Pancreas (tissue), 10 donors: ENCODE measurements at regions not wholly inside any gene's neighbourhood (a gene's known extent, or its start where the extent isn't known, plus 50 kb on each side); places are given as distances from the start of the nearest gene placed in this dataset.

ENCODE experiments used
- ATAC-seq, 4 donors: fragments of 200-7000 bp; cut with Tn5 transposase; one replicate each; pipeline versions ENCODE4 v1.8.0 to v1.9.1; 2020; ENCODE audit warnings: mild to moderate bottlenecking in 4 of 4, moderate library complexity in 4 of 4
- DNase-seq, 6 donors: peaks; one replicate each; pipeline ENCODE4 v3.0.0-alpha.2; 2020
- FAIRE-seq: peaks from 2 replicates; lab custom pipeline; 2012; peaks lifted over from hg19 to GRCh38; lab: Jason Lieb, UNC
- H3K27ac ChIP-seq, 4 donors: fragments of 200-600 bp; sonication (generic); 1 replicate in 3 of 4; 2 replicates in 1 of 4; pipeline versions ENCODE4 v1.5.0 to v1.8.0; 2020
- H3K27me3 ChIP-seq, 4 donors: fragments of 200-600 bp; one replicate each; pipeline ENCODE4 v1.8.0; 2021
- H3K36me3 ChIP-seq, 3 donors: fragments of 200-600 bp; sonication (generic) in 1 of 3; one replicate each; pipeline versions ENCODE4 v1.5.0 to v1.8.0; 2020 to 2021
- H3K4me1 ChIP-seq, 3 donors: fragments of 200-600 bp; one replicate each; pipeline ENCODE4 v1.8.0; 2021
- H3K4me3 ChIP-seq, 4 donors: fragments of 200-600 bp; sonication (generic) in 2 of 4; one replicate each; pipeline versions ENCODE4 v1.5.0 to v1.8.0; 2020 to 2021
- H3K9me3 ChIP-seq, 4 donors: fragments of 200-600 bp; one replicate each; pipeline ENCODE4 v1.8.0; 2021
- WGBS, 2 donors: extraction: QIAGEN DNeasy Blood & Tissue Kit; methylation state at CpG; one replicate each; pipeline ENCODE4 v1.1.7; 2013; 5-methylcytosine and 5-hydroxymethylcytosine counted together
- intact Hi-C, 3 donors: fragments of 100-400 bp; cut with DNase I; formaldehyde crosslinking; loops; one replicate each; pipeline versions ENCODE4 v1.11.1 to v1.14.2; 2022
- TF ChIP-seq, protein P1 (sequence below), 4 donors: fragments of 200-600 bp; sonication (generic) in 3 of 4; IDR thresholded peaks; one replicate each; pipeline versions ENCODE4 v1.5.0 to v1.8.0; 2021; ENCODE audit warnings: antibody characterized with exemption in 4 of 4
- donor health status: healthy with polysubstance abuse.
- donor health status: DM: no; HTN: no; CAD: no; lungs with moderate emphysema.
- donor health status: DM: no; HTN: no; CAD: no.
- donor health status: control.
- donor health status: control.
- donor health status: Bipolar disorder and iron deficiency.
- donor health status: DM: yes; HTN: yes; CAD: no.
- donor health status: DM: no; HTN: no; CAD: no.
- donor health status: DM: no; HTN: no; CAD: no.
- donor health status: DM: yes; HTN: yes; CAD: no.

DNA sequence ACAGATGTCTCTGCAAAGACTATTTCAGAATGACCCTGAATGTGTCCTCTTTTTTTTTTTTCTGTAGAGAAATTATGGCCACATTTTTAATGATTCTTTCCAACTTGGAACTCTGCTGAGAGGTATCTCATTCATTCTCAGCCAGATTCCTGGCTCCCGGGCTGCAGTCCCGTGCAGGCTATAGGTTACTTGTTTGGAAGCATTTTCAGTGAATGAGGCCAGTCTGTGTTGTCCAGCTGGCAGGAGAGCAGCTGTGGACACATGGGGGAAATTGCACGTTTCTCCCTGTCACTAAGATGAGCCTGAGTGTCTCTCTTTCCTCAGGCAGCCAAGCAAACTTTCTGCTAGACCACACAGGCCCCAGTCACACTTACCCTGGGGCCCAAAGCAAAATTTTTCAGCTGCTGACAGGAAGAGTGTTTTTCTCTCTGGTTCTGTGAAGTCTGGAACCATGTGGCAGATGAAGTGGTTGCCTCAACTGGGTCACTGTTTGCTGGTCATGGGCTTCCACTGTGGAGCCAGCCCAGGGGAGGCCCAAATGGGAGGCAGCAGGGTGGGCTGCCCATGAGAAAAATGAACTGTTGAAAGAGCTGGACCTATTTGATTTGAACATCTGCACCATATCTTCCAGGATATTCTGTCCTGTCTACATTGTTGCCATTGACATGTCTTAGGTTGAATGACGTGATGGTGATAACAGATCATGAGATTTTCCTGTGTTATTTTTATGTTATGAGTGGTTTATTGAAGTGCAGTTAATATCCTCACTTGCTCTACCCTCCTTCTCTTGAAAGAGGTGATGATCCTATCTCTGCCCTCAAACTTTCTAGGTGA lies 431.2 kb downstream of the LPIN1 start:
- H3K27ac ChIP-seq: no peak overlapping the region
- FAIRE-seq (no peak), ATAC-seq (peak in 3 of 4 donors; percentile 35 to 50 (median 49)), DNase-seq (no peak)
- H3K9me3 ChIP-seq: no peaks in the 10 kb centered on the region
- H3K36me3 ChIP-seq: no peaks in the 10 kb centered on the region
- peaks cover 0 to 3% (median 0%) of the 10 kb centered on the region in 3 donors for H3K4me1 ChIP-seq
- intact Hi-C loops: no loop called here
- TF ChIP-seq, protein P1, sequence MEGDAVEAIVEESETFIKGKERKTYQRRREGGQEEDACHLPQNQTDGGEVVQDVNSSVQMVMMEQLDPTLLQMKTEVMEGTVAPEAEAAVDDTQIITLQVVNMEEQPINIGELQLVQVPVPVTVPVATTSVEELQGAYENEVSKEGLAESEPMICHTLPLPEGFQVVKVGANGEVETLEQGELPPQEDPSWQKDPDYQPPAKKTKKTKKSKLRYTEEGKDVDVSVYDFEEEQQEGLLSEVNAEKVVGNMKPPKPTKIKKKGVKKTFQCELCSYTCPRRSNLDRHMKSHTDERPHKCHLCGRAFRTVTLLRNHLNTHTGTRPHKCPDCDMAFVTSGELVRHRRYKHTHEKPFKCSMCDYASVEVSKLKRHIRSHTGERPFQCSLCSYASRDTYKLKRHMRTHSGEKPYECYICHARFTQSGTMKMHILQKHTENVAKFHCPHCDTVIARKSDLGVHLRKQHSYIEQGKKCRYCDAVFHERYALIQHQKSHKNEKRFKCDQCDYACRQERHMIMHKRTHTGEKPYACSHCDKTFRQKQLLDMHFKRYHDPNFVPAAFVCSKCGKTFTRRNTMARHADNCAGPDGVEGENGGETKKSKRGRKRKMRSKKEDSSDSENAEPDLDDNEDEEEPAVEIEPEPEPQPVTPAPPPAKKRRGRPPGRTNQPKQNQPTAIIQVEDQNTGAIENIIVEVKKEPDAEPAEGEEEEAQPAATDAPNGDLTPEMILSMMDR (IDR thresholded peaks at IDR 0.05): no peak
- 38 to 39% methylated on average over 4 of the region's 4 CpGs for WGBS, 2 donors
- H3K27me3 ChIP-seq: no peaks in the 10 kb centered on the region
- H3K4me3 ChIP-seq: no peak overlapping the region

DNA sequence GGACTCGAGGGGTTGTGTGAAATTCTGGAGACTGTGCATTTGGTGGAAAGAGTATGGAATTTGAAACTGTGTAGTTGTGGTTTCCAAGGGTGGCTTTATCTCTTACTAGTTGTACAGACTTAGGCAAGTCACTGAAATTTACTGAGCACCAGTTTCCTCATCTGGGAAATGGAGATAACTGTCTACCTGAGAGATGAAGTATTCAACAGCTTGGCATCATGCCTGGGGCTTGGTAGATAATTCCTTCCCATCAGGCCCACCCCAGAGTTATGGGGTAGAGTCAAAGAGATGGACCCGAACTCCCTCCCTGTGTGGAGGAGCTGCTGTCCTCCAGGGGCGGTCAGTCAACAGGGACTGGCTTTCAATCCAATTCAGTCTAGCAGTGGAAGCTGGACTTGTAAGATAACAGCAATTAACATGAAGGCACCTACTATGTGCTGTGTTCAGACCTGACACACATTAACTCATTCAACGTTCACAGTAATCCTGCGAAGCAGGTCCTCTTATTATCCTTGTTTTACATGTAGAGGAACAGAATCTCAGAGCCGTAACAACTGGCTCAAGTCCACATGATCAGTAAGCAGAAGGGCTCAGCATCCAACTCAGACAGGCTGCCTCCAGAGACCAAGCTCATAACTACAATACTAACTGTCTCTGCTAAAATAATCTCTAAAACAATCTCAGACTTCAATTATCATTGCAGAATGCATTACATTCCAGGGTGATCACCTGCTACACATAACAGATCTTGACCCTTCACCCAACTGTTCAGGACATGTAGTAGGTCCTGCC lies 432.1 kb downstream of the LPIN1 start:
- Histone ChIP-seq H3K9me3 (no peaks in the 10 kb centered on the region), H3K27ac (no peak overlapping the region), H3K4me3 (no peak overlapping the region), H3K36me3 (no peaks in the 10 kb centered on the region), H3K27me3 (no peaks in the 10 kb centered on the region), H3K4me1 (peaks cover 0 to 3% (median 0%) of the 10 kb centered on the region in 3 donors)
- FAIRE-seq: no peak
- 92 to 93% methylated on average over 6 of the region's 6 CpGs for WGBS, 2 donors
- no peak for ATAC-seq
- intact Hi-C loops: no loop called here
- DNase-seq: no peak
- TF ChIP-seq, protein P1 (IDR thresholded peaks at IDR 0.05): no peak

DNA sequence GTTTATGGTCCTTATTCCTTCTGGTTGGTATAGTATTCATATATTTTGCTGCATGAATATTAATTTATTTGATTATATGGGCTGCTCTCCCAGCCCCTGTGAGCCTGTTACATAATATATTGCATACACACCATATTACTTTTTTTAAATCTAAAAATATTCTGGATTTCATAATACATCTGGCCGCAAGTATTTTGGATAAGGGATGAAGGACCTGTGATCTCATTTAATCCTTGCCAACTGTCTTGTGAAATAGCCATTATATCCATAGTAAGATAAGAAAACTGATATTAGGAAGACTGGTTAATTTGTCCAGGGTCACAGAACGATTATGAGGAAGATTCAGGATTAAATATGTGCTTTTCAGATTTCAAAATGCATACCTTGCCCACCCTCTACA lies 433.6 kb downstream of the LPIN1 start:
- TF ChIP-seq, protein P1 (IDR thresholded peaks at IDR 0.05): no peak
- DNase-seq (no peak), FAIRE-seq (no peak), ATAC-seq (no peak)
- 32 to 41% methylated on average over 2 of the region's 2 CpGs for WGBS, 2 donors
- intact Hi-C loops: no loop called here
- no peaks in the 10 kb centered on the region for H3K9me3 ChIP-seq
- H3K27ac ChIP-seq: no peak overlapping the region
- H3K36me3 ChIP-seq: no peaks in the 10 kb centered on the region
- H3K27me3 ChIP-seq: no peaks in the 10 kb centered on the region
- H3K4me1 ChIP-seq: peaks cover 0 to 3% (median 0%) of the 10 kb centered on the region in 3 donors
- H3K4me3 ChIP-seq: no peak overlapping the region

DNA sequence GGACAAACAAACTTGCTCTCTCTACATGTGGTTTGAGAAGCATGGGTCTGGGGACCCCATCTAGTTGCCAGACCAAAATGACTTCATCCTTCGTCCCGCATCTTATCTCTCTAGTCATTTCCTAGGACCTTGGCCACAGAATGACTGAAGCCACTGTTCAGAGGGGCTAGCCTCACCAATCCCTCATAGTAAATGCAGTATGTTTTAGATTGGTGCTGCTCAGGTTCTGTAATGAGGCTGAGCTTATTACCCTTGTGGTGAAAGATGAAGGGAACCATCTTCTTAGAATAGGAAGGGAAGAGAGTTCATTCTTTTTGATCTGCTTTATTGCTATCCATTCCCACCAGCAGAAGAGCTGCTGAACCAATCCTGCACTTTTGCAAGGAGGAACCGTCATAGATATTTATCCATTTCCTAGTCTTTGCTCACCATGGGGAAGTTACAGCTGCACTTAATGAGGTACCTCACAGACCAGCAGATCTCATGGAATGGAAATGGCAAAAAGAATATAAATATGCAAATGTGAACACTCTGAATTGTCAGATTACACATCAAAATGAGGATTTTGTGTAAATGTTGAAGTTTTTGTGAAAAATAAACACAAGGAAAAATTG lies 436.7 kb downstream of the LPIN1 start:
- no peaks in the 10 kb centered on the region for H3K27me3 ChIP-seq
- H3K36me3 ChIP-seq: no peaks in the 10 kb centered on the region
- ATAC-seq: no peak
- intact Hi-C loops: no loop called here
- H3K9me3 ChIP-seq: no peaks in the 10 kb centered on the region
- no peak for DNase-seq
- H3K27ac ChIP-seq: no peak overlapping the region
- no peak overlapping the region for H3K4me3 ChIP-seq
- TF ChIP-seq, protein P1 (IDR thresholded peaks at IDR 0.05): no peak
- no peak for FAIRE-seq
- 69 to 77% methylated on average over 3 of the region's 3 CpGs for WGBS, 2 donors
- H3K4me1 ChIP-seq: no peaks in the 10 kb centered on the region
